H1 (cell line): ENCODE measurements at regions not wholly inside any gene's neighbourhood (a gene's known extent, or its start where the extent isn't known, plus 50 kb on each side); places are given as distances from the start of the nearest gene placed in this dataset.

Source experiments
- CTCF ChIA-PET: fragments of 300-600 bp; sonication (Branson Sonifier 250); formaldehyde crosslinking; loops from one replicate; lab custom pipeline; 2021; ENCODE audit not compliant: partially characterized antibody; lab: Charles Lee
- POLR2A ChIA-PET: fragments of 300-600 bp; sonication (Branson Sonifier 250); formaldehyde crosslinking; loops from one replicate; lab custom pipeline; 2021; ENCODE audit warnings: inconsistent platforms; ENCODE audit not compliant: partially characterized antibody; lab: Charles Lee
- DNase-seq, 2 experiments: peaks; one replicate each; pipeline versions ENCODE4 v3.0.0 to v3.0.0-alpha.2; 2010 to 2022; ENCODE audit warnings: low spot score in 2 of 2, low read depth in 1 of 2, mixed read lengths in 1 of 2
- FAIRE-seq: peaks from 2 replicates; lab custom pipeline; 2011; peaks lifted over from hg19 to GRCh38; lab: Jason Lieb, UNC
- H2AFZ ChIP-seq: 2 replicates; pipeline ENCODE4 v1.8.1; 2012; ENCODE audit warnings: low read length, inconsistent platforms
- H2AK5ac ChIP-seq: 2 replicates; pipeline ENCODE4 v1.6.1; 2013; ENCODE audit warnings: low read depth, low read length
- H2BK120ac ChIP-seq: replicated peaks from 2 replicates; pipeline ENCODE3; 2013; ENCODE audit warnings: low read depth, low read length, inconsistent platforms
- H2BK12ac ChIP-seq: 2 replicates; pipeline ENCODE4 v1.6.1; 2013; ENCODE audit warnings: low read depth, low read length
- H2BK15ac ChIP-seq: 2 replicates; pipeline ENCODE4 v1.6.1; 2013; ENCODE audit warnings: low read length
- H2BK20ac ChIP-seq: 2 replicates; pipeline ENCODE4 v1.6.1; 2013; ENCODE audit warnings: low read length
- H2BK5ac ChIP-seq: 2 replicates; pipeline ENCODE4 v1.6.1; 2013; ENCODE audit warnings: low read depth, low read length
- H3K14ac ChIP-seq: 2 replicates; pipeline ENCODE4 v1.6.1; 2013; ENCODE audit warnings: inconsistent platforms; ENCODE audit not compliant: insufficient read length
- H3K18ac ChIP-seq: 2 replicates; pipeline ENCODE4 v1.6.1; 2013; ENCODE audit warnings: low read length; ENCODE audit errors: extremely low read depth
- H3K23ac ChIP-seq: 2 replicates; pipeline ENCODE4 v1.6.1; 2013; ENCODE audit warnings: inconsistent platforms; ENCODE audit not compliant: insufficient read length
- H3K23me2 ChIP-seq: 2 replicates; pipeline ENCODE4 v1.6.1; 2013; ENCODE audit warnings: low read depth, low read length
- H3K27ac ChIP-seq: 2 replicates; pipeline ENCODE4 v1.6.1; 2011; ENCODE audit warnings: low read depth, low read length, inconsistent platforms
- H3K27me3 ChIP-seq, 4 experiments: replicated peaks in 1 of 4; 1 replicate in 1 of 4; 2 replicates in 3 of 4; pipeline versions ENCODE4 v1.6.1 to v1.8.1; 2011 to 2013; ENCODE audit warnings: low read length in 3 of 4, mild to moderate bottlenecking in 3 of 4, inconsistent platforms in 2 of 4, mixed read lengths in 2 of 4, moderate library complexity in 1 of 4; ENCODE audit not compliant: control insufficient read depth in 3 of 4, insufficient read depth in 3 of 4; ENCODE audit errors: extremely low read depth in 1 of 4
- H3K36me3 ChIP-seq, 4 experiments: 2 replicates each; pipeline versions ENCODE4 v1.6.1 to v1.8.1; 2011 to 2013; ENCODE audit warnings: mild to moderate bottlenecking in 4 of 4, low read length in 3 of 4, moderate library complexity in 2 of 4, control low read depth in 1 of 4, inconsistent platforms in 1 of 4; ENCODE audit not compliant: insufficient read depth in 4 of 4, control insufficient read depth in 2 of 4
- H3K4ac ChIP-seq: replicated peaks from 2 replicates; pipeline ENCODE3; 2013; ENCODE audit warnings: low read length, low read depth, mixed read lengths, inconsistent platforms; ENCODE audit not compliant: insufficient read length
- H3K4me1 ChIP-seq, 4 experiments: replicated peaks in 1 of 4; 1 replicate in 1 of 4; 2 replicates in 3 of 4; pipeline versions ENCODE4 v1.6.1 to v1.8.1; 2011 to 2013; ENCODE audit warnings: low read length in 3 of 4, inconsistent platforms in 2 of 4, mixed read lengths in 1 of 4; ENCODE audit not compliant: insufficient read depth in 4 of 4, control insufficient read depth in 3 of 4
- H3K4me2 ChIP-seq, 2 experiments: 2 replicates each; pipeline versions ENCODE4 v1.6.1 to v1.8.1; 2011 to 2013; ENCODE audit warnings: low read depth in 2 of 2, low read length in 2 of 2, control low read depth in 1 of 2, inconsistent platforms in 1 of 2, mild to moderate bottlenecking in 1 of 2; ENCODE audit not compliant: insufficient read depth in 1 of 2
- H3K4me3 ChIP-seq, 4 experiments: fragments of 200-600, 300-600 bp in 1 of 4; sonication (generic), shearing (Covaris generic), sonication (Bioruptor Twin) in 1 of 4; 2 replicates each; pipeline versions ENCODE4 v1.5.1 to v1.8.1; 2011 to 2016; ENCODE audit warnings: low read length in 4 of 4, low read depth in 3 of 4, control low read depth in 2 of 4, inconsistent platforms in 2 of 4, mild to moderate bottlenecking in 2 of 4, mixed read lengths in 1 of 4, moderate library complexity in 1 of 4; ENCODE audit not compliant: insufficient read depth in 2 of 4; ENCODE audit errors: extremely low read depth in 1 of 4
- H3K56ac ChIP-seq: replicated peaks from 2 replicates; pipeline ENCODE3; 2013; ENCODE audit warnings: low read depth, mild to moderate bottlenecking, mixed read lengths, low read length, inconsistent platforms; ENCODE audit not compliant: insufficient read length
- H3K79me1 ChIP-seq: 2 replicates; pipeline ENCODE4 v1.6.1; 2013; ENCODE audit warnings: low read depth, low read length, control low read depth
- H3K79me2 ChIP-seq, 2 experiments: 2 replicates each; pipeline versions ENCODE4 v1.6.1 to v1.8.1; 2012 to 2013; ENCODE audit warnings: low read length in 2 of 2, mild to moderate bottlenecking in 2 of 2, inconsistent platforms in 1 of 2; ENCODE audit not compliant: insufficient read depth in 2 of 2, control insufficient read depth in 1 of 2
- H3K9ac ChIP-seq, 4 experiments: replicated peaks in 1 of 4; 1 replicate in 1 of 4; 2 replicates in 3 of 4; pipeline versions ENCODE4 v1.6.1 to v1.8.1; 2011 to 2013; ENCODE audit warnings: low read depth in 3 of 4, low read length in 3 of 4, control low read depth in 2 of 4, mild to moderate bottlenecking in 2 of 4, moderate library complexity in 2 of 4, inconsistent platforms in 1 of 4; ENCODE audit errors: extremely low read depth in 1 of 4
- H3K9me3 ChIP-seq, 2 experiments: 2 replicates each; pipeline versions ENCODE4 v1.6.1 to v1.8.1; 2012 to 2013; ENCODE audit warnings: mild to moderate bottlenecking in 2 of 2, moderate library complexity in 2 of 2, control low read depth in 1 of 2, inconsistent platforms in 1 of 2, low read depth in 1 of 2, low read length in 1 of 2, mixed read lengths in 1 of 2; ENCODE audit not compliant: insufficient read depth in 2 of 2
- H4K20me1 ChIP-seq, 2 experiments: replicated peaks in 1 of 2; 2 replicates each; pipeline versions ENCODE3 to v1.8.1; 2011 to 2013; ENCODE audit warnings: inconsistent platforms in 2 of 2, low read length in 2 of 2, mild to moderate bottlenecking in 1 of 2; ENCODE audit not compliant: insufficient read depth in 2 of 2, control insufficient read depth in 1 of 2
- H4K5ac ChIP-seq: 2 replicates; pipeline ENCODE4 v1.6.1; 2013; ENCODE audit warnings: low read length, low read depth, mixed read lengths, inconsistent platforms; ENCODE audit not compliant: insufficient read length
- H4K8ac ChIP-seq: 2 replicates; pipeline ENCODE4 v1.8.0; 2013; ENCODE audit warnings: mild to moderate bottlenecking, moderate library complexity, low read length, inconsistent platforms; ENCODE audit not compliant: insufficient read depth; ENCODE audit errors: extremely low read depth
- H4K91ac ChIP-seq: replicated peaks from 2 replicates; pipeline ENCODE3; 2013; ENCODE audit warnings: low read length, mixed read lengths, inconsistent platforms; ENCODE audit not compliant: insufficient read length
- CBX5 ChIP-seq: fragments of 300-800, 300-1000 bp; sonication (generic); IDR thresholded peaks from 2 replicates; pipeline ENCODE4 v1.7.1; 2016; ENCODE audit warnings: antibody characterized with exemption, low read length, low read depth
- CHD2 ChIP-seq: IDR thresholded peaks from 2 replicates; pipeline ENCODE4 v1.6.1; 2012; ENCODE audit warnings: low read length, improper control_type of control experiment
- FOSL1 ChIP-seq: IDR thresholded peaks from 2 replicates; pipeline ENCODE4 v1.6.1; 2011; ENCODE audit warnings: mild to moderate bottlenecking, low read depth, low read length, moderate library complexity; ENCODE audit not compliant: insufficient read depth
- GTF2F1 ChIP-seq: IDR thresholded peaks from 2 replicates; pipeline ENCODE4 v1.6.1; 2012; ENCODE audit warnings: low read depth, low read length, improper control_type of control experiment, borderline replicate concordance
- JUN ChIP-seq: IDR thresholded peaks from 2 replicates; pipeline ENCODE4 v1.6.1; 2011; ENCODE audit warnings: low read depth, mild to moderate bottlenecking, improper control_type of control experiment, low read length
- NANOG ChIP-seq: IDR thresholded peaks from 2 replicates; pipeline ENCODE4 v1.6.1; 2011; ENCODE audit warnings: low read length, low read depth, mild to moderate bottlenecking, inconsistent platforms; ENCODE audit not compliant: insufficient read depth, poor library complexity, severe bottlenecking
- PHF8 ChIP-seq: fragments of 200-600 bp; sonication (generic); conservative IDR thresholded peaks from 2 replicates; pipeline ENCODE4 v1.7.1; 2012; ENCODE audit warnings: low read depth, mild to moderate bottlenecking, inconsistent platforms, low read length, moderate library complexity
- POU5F1 ChIP-seq: IDR thresholded peaks from 2 replicates; pipeline ENCODE4 v1.6.1; 2011; ENCODE audit warnings: low read depth, mild to moderate bottlenecking, low read length, moderate library complexity
- SIX5 ChIP-seq: IDR thresholded peaks from 2 replicates; pipeline ENCODE4 v1.6.1; 2011; ENCODE audit warnings: mild to moderate bottlenecking, low read depth, low read length
- SP4 ChIP-seq: IDR thresholded peaks from 2 replicates; pipeline ENCODE4 v1.6.1; 2012; ENCODE audit warnings: low read length, inconsistent platforms
- SUZ12 ChIP-seq: fragments of 200-600 bp; sonication (generic); IDR thresholded peaks from 2 replicates; pipeline ENCODE4 v1.6.1; 2012; ENCODE audit warnings: mild to moderate bottlenecking, inconsistent platforms, low read length, moderate library complexity, mixed read lengths
- TAF7 ChIP-seq: optimal IDR thresholded peaks from 2 replicates; pipeline ENCODE3; 2011; ENCODE audit warnings: low read depth, mild to moderate bottlenecking, inconsistent platforms, low read length, moderate library complexity, borderline replicate concordance
- TEAD4 ChIP-seq: IDR thresholded peaks from 2 replicates; pipeline ENCODE4 v1.6.1; 2012; ENCODE audit warnings: low read depth, low read length, inconsistent platforms, mixed read lengths
- USF2 ChIP-seq: IDR thresholded peaks from 2 replicates; pipeline ENCODE4 v1.6.1; 2011; ENCODE audit warnings: low read length, improper control_type of control experiment
- WGBS, 2 experiments: shearing (Covaris generic) in 1 of 2; methylation state at CpG; one replicate each; pipeline versions ENCODE4 v1.1.6 to v1.1.7; 2013 to 2015; ENCODE audit warnings: low lambda C conversion rate in 2 of 2, mixed read lengths in 2 of 2, inconsistent platforms in 1 of 2, low coverage in 1 of 2, missing lambda C conversion rate in 1 of 2; ENCODE audit not compliant: insufficient replicate concordance in 2 of 2, insufficient coverage in 1 of 2, insufficient read length in 1 of 2; ENCODE audit errors: extremely low coverage in 1 of 2, missing lambda C conversion rate in 1 of 2; 5-methylcytosine and 5-hydroxymethylcytosine counted together

- Histone ChIP-seq H2BK120ac (no peak overlapping the region), H3K79me2 (no peaks in the 10 kb centered on the region), H3K23me2 (no peaks in the 10 kb centered on the region), H3K9ac (no peak overlapping the region), H3K27ac (no peak overlapping the region), H3K36me3 (no peaks in the 10 kb centered on the region), H2BK12ac (no peak overlapping the region), H2AFZ (no peak overlapping the region), H3K56ac (no peak overlapping the region), H4K8ac (no peak overlapping the region), H3K4ac (no peak overlapping the region), H4K20me1 (no peaks in the 10 kb centered on the region), H4K5ac (no peak overlapping the region), H2BK5ac (no peak overlapping the region), H3K4me3 (no peak overlapping the region), H4K91ac (no peak overlapping the region), H3K79me1 (no peaks in the 10 kb centered on the region), H3K23ac (no peak overlapping the region), H3K4me1 (no peaks in the 10 kb centered on the region), H3K27me3 (no peaks in the 10 kb centered on the region), H2BK20ac (no peak overlapping the region), H2AK5ac (no peak overlapping the region), H3K18ac (no peak overlapping the region), H3K9me3 (no peaks in the 10 kb centered on the region; a peak in 1 of 4 replicates), H2BK15ac (no peak overlapping the region), H3K4me2 (no peak overlapping the region), H3K14ac (no peak overlapping the region)
- WGBS, 2 experiments: 89% methylated on average over 1 of the region's 1 CpG; no CpG with 5 or more reads in 1 of the 2 experiments
- FAIRE-seq: no peak
- ChIA-PET POLR2A (no interaction called here), CTCF (interaction anchor here (0.6 to 2.7 kb wide), 5 partner anchors 8 to 702 kb away, joined by 3 to 13 read pairs (median 3); no protein-coding TSS in a partner anchor)
- DNase-seq: no peak
- TF ChIP-seq POU5F1: no peak
- no peak for TF ChIP-seq CBX5
- no peak for TF ChIP-seq JUN
- TF ChIP-seq CHD2: no peak
- TF ChIP-seq TAF7: no peak
- TF ChIP-seq GTF2F1: no peak
- no peak for TF ChIP-seq FOSL1
- no peak for TF ChIP-seq USF2
- no peak for TF ChIP-seq SUZ12
- TF ChIP-seq NANOG: no peak
- TF ChIP-seq PHF8: no peak
- TF ChIP-seq TEAD4: no peak
- no peak for TF ChIP-seq SIX5
- TF ChIP-seq SP4: no peak
These were observed 975.2 kb upstream of the B3GALT2 start for GRCh38 chr1:194161591-194161990.
